H1 (cell line): ENCODE measurements at regions not wholly inside any gene's neighbourhood (a gene's known extent, or its start where the extent isn't known, plus 50 kb on each side); places are given as distances from the start of the nearest gene placed in this dataset.

Source experiments
- EGR1 ChIP-seq: IDR thresholded peaks from 2 replicates; pipeline ENCODE4 v1.6.1; 2011; ENCODE audit warnings: low read depth, low read length, borderline replicate concordance
- GTF2F1 ChIP-seq: IDR thresholded peaks from 2 replicates; pipeline ENCODE4 v1.6.1; 2012; ENCODE audit warnings: low read depth, low read length, improper control_type of control experiment, borderline replicate concordance
- HDAC2 ChIP-seq, 2 experiments: fragments of 300-600 bp in 1 of 2; sonication (generic) in 1 of 2; IDR thresholded peaks; 2 replicates each; pipeline ENCODE4 v1.6.1; 2011 to 2012; ENCODE audit warnings: low read depth in 2 of 2, low read length in 2 of 2, mild to moderate bottlenecking in 2 of 2, moderate library complexity in 2 of 2, borderline replicate concordance in 1 of 2, inconsistent platforms in 1 of 2
- RBBP5 ChIP-seq: IDR thresholded peaks from 2 replicates; pipeline ENCODE4 v1.7.1; 2012; ENCODE audit warnings: low read depth, mild to moderate bottlenecking, inconsistent platforms, low read length, moderate library complexity, borderline replicate concordance
- TF ChIP-seq, protein P1 (sequence below): fragments of 300-600 bp; sonication (generic); IDR thresholded peaks from 2 replicates; pipeline ENCODE4 v1.7.1; 2012; ENCODE audit warnings: low read length, moderate library complexity, mild to moderate bottlenecking, inconsistent platforms; ENCODE audit not compliant: insufficient replicate concordance
- TF ChIP-seq, protein P2 (sequence below), 3 experiments: IDR thresholded peaks; 1 replicate in 2 of 3; 2 replicates in 1 of 3; pipeline versions ENCODE4 v1.5.1 to v1.6.1; 2011; ENCODE audit warnings: low read length in 3 of 3, mild to moderate bottlenecking in 3 of 3, inconsistent platforms in 2 of 3, low read depth in 1 of 3, moderate library complexity in 1 of 3; ENCODE audit not compliant: insufficient read depth in 1 of 3; ENCODE audit errors: control extremely low read depth in 1 of 3
- TF ChIP-seq, protein P3 (sequence below): IDR thresholded peaks from 2 replicates; pipeline ENCODE4 v1.6.1; 2012; ENCODE audit warnings: inconsistent platforms

DNA sequence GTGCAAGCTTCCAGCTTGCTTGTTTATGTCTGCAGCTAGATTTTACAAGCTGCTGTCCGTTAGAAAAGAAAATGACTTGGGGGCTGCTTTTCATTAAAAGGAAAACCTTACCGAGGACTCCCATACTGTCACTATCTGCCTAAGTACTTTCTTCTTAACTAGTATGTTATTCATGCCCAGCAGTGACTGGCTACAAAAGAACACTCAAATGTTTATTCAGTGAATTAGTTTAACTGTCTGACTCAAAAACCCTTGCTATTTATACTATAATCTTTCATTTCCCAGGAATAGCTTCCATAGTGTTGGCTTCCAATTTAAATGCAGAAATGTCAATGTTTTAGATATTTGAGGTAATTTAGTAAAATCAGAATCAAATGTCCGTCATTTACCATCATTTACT is 164.9 kb downstream of the DTHD1 start (continued):
- TF ChIP-seq, protein P1, sequence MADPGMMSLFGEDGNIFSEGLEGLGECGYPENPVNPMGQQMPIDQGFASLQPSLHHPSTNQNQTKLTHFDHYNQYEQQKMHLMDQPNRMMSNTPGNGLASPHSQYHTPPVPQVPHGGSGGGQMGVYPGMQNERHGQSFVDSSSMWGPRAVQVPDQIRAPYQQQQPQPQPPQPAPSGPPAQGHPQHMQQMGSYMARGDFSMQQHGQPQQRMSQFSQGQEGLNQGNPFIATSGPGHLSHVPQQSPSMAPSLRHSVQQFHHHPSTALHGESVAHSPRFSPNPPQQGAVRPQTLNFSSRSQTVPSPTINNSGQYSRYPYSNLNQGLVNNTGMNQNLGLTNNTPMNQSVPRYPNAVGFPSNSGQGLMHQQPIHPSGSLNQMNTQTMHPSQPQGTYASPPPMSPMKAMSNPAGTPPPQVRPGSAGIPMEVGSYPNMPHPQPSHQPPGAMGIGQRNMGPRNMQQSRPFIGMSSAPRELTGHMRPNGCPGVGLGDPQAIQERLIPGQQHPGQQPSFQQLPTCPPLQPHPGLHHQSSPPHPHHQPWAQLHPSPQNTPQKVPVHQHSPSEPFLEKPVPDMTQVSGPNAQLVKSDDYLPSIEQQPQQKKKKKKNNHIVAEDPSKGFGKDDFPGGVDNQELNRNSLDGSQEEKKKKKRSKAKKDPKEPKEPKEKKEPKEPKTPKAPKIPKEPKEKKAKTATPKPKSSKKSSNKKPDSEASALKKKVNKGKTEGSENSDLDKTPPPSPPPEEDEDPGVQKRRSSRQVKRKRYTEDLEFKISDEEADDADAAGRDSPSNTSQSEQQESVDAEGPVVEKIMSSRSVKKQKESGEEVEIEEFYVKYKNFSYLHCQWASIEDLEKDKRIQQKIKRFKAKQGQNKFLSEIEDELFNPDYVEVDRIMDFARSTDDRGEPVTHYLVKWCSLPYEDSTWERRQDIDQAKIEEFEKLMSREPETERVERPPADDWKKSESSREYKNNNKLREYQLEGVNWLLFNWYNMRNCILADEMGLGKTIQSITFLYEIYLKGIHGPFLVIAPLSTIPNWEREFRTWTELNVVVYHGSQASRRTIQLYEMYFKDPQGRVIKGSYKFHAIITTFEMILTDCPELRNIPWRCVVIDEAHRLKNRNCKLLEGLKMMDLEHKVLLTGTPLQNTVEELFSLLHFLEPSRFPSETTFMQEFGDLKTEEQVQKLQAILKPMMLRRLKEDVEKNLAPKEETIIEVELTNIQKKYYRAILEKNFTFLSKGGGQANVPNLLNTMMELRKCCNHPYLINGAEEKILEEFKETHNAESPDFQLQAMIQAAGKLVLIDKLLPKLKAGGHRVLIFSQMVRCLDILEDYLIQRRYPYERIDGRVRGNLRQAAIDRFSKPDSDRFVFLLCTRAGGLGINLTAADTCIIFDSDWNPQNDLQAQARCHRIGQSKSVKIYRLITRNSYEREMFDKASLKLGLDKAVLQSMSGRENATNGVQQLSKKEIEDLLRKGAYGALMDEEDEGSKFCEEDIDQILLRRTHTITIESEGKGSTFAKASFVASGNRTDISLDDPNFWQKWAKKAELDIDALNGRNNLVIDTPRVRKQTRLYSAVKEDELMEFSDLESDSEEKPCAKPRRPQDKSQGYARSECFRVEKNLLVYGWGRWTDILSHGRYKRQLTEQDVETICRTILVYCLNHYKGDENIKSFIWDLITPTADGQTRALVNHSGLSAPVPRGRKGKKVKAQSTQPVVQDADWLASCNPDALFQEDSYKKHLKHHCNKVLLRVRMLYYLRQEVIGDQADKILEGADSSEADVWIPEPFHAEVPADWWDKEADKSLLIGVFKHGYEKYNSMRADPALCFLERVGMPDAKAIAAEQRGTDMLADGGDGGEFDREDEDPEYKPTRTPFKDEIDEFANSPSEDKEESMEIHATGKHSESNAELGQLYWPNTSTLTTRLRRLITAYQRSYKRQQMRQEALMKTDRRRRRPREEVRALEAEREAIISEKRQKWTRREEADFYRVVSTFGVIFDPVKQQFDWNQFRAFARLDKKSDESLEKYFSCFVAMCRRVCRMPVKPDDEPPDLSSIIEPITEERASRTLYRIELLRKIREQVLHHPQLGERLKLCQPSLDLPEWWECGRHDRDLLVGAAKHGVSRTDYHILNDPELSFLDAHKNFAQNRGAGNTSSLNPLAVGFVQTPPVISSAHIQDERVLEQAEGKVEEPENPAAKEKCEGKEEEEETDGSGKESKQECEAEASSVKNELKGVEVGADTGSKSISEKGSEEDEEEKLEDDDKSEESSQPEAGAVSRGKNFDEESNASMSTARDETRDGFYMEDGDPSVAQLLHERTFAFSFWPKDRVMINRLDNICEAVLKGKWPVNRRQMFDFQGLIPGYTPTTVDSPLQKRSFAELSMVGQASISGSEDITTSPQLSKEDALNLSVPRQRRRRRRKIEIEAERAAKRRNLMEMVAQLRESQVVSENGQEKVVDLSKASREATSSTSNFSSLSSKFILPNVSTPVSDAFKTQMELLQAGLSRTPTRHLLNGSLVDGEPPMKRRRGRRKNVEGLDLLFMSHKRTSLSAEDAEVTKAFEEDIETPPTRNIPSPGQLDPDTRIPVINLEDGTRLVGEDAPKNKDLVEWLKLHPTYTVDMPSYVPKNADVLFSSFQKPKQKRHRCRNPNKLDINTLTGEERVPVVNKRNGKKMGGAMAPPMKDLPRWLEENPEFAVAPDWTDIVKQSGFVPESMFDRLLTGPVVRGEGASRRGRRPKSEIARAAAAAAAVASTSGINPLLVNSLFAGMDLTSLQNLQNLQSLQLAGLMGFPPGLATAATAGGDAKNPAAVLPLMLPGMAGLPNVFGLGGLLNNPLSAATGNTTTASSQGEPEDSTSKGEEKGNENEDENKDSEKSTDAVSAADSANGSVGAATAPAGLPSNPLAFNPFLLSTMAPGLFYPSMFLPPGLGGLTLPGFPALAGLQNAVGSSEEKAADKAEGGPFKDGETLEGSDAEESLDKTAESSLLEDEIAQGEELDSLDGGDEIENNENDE, result no peak
- TF ChIP-seq, protein P2, sequence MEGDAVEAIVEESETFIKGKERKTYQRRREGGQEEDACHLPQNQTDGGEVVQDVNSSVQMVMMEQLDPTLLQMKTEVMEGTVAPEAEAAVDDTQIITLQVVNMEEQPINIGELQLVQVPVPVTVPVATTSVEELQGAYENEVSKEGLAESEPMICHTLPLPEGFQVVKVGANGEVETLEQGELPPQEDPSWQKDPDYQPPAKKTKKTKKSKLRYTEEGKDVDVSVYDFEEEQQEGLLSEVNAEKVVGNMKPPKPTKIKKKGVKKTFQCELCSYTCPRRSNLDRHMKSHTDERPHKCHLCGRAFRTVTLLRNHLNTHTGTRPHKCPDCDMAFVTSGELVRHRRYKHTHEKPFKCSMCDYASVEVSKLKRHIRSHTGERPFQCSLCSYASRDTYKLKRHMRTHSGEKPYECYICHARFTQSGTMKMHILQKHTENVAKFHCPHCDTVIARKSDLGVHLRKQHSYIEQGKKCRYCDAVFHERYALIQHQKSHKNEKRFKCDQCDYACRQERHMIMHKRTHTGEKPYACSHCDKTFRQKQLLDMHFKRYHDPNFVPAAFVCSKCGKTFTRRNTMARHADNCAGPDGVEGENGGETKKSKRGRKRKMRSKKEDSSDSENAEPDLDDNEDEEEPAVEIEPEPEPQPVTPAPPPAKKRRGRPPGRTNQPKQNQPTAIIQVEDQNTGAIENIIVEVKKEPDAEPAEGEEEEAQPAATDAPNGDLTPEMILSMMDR (IDR thresholded peaks at IDR 0.05; ENCODE audit: control extremely low read depth in 1 of 3, insufficient read depth in 1 of 3, low read depth in 1 of 3, low read length in 3 of 3), result no peak
- TF ChIP-seq, protein P3, sequence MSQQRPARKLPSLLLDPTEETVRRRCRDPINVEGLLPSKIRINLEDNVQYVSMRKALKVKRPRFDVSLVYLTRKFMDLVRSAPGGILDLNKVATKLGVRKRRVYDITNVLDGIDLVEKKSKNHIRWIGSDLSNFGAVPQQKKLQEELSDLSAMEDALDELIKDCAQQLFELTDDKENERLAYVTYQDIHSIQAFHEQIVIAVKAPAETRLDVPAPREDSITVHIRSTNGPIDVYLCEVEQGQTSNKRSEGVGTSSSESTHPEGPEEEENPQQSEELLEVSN, result no peak
- TF ChIP-seq RBBP5 (no peak), GTF2F1 (no peak), HDAC2 (IDR thresholded peaks at IDR 0.05; ENCODE audit: borderline replicate concordance in 1 of 2, low read depth in 2 of 2, low read length in 2 of 2) (no peak), EGR1 (no peak)
